ENCODE measurements at regions not wholly inside any gene's neighbourhood (a gene's known extent, or its start where the extent isn't known, plus 50 kb on each side); places are given as distances from the start of the nearest gene placed in this dataset.
A peak's percentile ranks its signal among the peaks of the same experiment; 100 is the strongest.
"Not testable (repeated sequence)": the region's sequence is repeated elsewhere in the genome, so short reads cannot be mapped to it uniquely, and the experiment has no call there.

DNA sequence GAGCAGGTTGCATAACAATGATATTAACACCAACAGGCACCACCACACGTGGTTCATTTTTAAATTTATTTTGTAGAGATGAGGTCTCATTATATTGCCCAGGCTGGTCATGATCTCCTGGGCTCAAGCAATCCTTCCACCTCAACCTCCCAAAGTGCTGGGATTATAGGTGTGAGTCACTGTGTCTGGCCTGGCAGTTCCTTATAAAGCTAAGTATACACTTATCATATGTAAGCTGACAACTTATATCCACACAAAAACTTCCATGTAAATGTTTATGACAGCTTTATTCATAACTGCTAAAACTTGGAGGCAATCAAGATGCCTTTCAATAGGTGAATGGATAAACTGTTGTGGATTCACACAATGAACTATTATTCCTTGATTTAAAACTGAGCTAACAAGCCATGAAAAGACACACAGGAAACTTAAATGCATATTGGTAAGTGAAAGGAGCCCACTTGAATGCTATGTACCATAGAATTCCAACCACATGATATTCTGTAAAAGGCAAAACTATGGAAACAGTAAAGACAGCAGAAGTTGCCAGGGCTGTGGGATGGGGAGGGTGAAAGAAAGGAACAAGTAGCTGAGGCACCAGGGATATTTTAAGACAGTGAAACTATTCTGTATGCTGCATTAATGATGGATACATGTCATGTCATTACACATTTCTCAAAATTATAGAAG lies 156.5 kb upstream of the KCNJ18 start:
- no peaks in the 10 kb centered on the region for H3K27me3 ChIP-seq
- H3K4me3 ChIP-seq: no peak overlapping the region
- peaks cover 43% of the 10 kb centered on the region for H3K4me1 ChIP-seq
- peaks cover 91% of the 10 kb centered on the region for H3K36me3 ChIP-seq
- no peak overlapping the region for H3K4me2 ChIP-seq
- H3K9ac ChIP-seq: no peak overlapping the region
- H3K9me3 ChIP-seq: peaks cover 34% of the 10 kb centered on the region
- no peak for TF ChIP-seq Cebpa-rat (IDR thresholded peaks at IDR 0.05)
- no peak overlapping the region for H3K27ac ChIP-seq
- H4K20me1 ChIP-seq: peaks cover 53% of the 10 kb centered on the region

DNA sequence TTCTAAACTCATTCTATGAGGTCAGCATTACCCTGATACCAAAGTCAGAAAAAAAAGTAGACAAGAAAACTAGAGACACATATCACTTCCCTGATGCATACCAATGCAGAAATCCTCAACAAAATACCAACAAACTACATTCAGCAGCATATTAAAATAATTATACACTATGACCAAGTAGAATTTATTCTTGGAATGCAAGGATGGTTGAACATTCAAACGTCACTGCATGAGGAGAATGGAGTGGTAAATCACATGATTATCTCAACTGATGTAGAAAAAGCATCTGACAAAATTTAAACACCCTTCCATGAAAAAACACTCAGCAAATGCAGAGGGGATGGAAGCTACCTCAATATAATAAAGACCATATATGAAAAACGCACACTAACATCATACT lies 155.0 kb upstream of the KCNJ18 start:
- Histone ChIP-seq H3K27ac (no peak overlapping the region), H3K27me3 (no peaks in the 10 kb centered on the region), H4K20me1 (peaks cover 55% of the 10 kb centered on the region), H3K9me3 (peaks cover 34% of the 10 kb centered on the region), H3K36me3 (peaks cover 91% of the 10 kb centered on the region), H3K9ac (no peak overlapping the region), H3K4me1 (peaks cover 40% of the 10 kb centered on the region), H3K4me2 (no peak overlapping the region), H3K4me3 (no peak overlapping the region)
- TF ChIP-seq Cebpa-rat (IDR thresholded peaks at IDR 0.05): no peak

GRCh38 chr17:21538615-21539014 lies 153.7 kb upstream of the KCNJ18 start:
- no peak overlapping the region for H3K27ac ChIP-seq
- peaks cover 95% of the 10 kb centered on the region for H3K36me3 ChIP-seq
- H3K27me3 ChIP-seq: no peaks in the 10 kb centered on the region
- H3K9ac ChIP-seq: no peak overlapping the region
- peaks cover 55% of the 10 kb centered on the region for H4K20me1 ChIP-seq
- TF ChIP-seq Cebpa-rat (IDR thresholded peaks at IDR 0.05): no peak
- H3K4me1 ChIP-seq: peaks cover 34% of the 10 kb centered on the region
- H3K4me3 ChIP-seq: no peak overlapping the region
- peaks cover 34% of the 10 kb centered on the region for H3K9me3 ChIP-seq
- no peak overlapping the region for H3K4me2 ChIP-seq

GRCh38 chr17:21539146-21539545 lies 153.2 kb upstream of the KCNJ18 start:
- no peak overlapping the region for H3K27ac ChIP-seq
- peaks cover 95% of the 10 kb centered on the region for H3K36me3 ChIP-seq
- H3K27me3 ChIP-seq: no peaks in the 10 kb centered on the region
- H3K4me1 ChIP-seq: peaks cover 31% of the 10 kb centered on the region
- peaks cover 54% of the 10 kb centered on the region for H4K20me1 ChIP-seq
- H3K4me2 ChIP-seq: no peak overlapping the region
- no peak for TF ChIP-seq Cebpa-rat (IDR thresholded peaks at IDR 0.05)
- H3K9ac ChIP-seq: no peak overlapping the region
- H3K4me3 ChIP-seq: no peak overlapping the region
- H3K9me3 ChIP-seq: peaks cover 34% of the 10 kb centered on the region

- Histone ChIP-seq H3K27me3 (no peaks in the 10 kb centered on the region), H3K36me3 (peaks cover 93% of the 10 kb centered on the region), H4K20me1 (peaks cover 48% of the 10 kb centered on the region), H3K4me1 (peaks cover 25% of the 10 kb centered on the region), H3K4me3 (no peak overlapping the region), H3K9ac (no peak overlapping the region), H3K27ac (no peak overlapping the region), H3K9me3 (peaks cover 34% of the 10 kb centered on the region), H3K4me2 (no peak overlapping the region)
- TF ChIP-seq Cebpa-rat (IDR thresholded peaks at IDR 0.05): no peak
Observed at GRCh38 chr17:21540502-21540901, 151.8 kb upstream of the KCNJ18 start.

- Histone ChIP-seq H3K4me1 (peaks cover 40% of the 10 kb centered on the region), H3K27me3 (no peaks in the 10 kb centered on the region), H3K9me3 (peaks cover 30% of the 10 kb centered on the region), H3K27ac (no peak overlapping the region), H3K4me3 (no peak overlapping the region), H3K9ac (no peak overlapping the region), H3K4me2 (no peak overlapping the region), H4K20me1 (peaks cover 56% of the 10 kb centered on the region), H3K36me3 (peaks cover 97% of the 10 kb centered on the region)
- TF ChIP-seq Cebpa-rat (IDR thresholded peaks at IDR 0.05): no peak
Observed at GRCh38 chr17:21542070-21542469, 150.3 kb upstream of the KCNJ18 start.

GRCh38 chr17:21542991-21543390 lies 149.3 kb upstream of the KCNJ18 start:
- Histone ChIP-seq H3K4me2 (no peak overlapping the region), H3K27ac (no peak overlapping the region), H3K27me3 (no peaks in the 10 kb centered on the region), H4K20me1 (peaks cover 64% of the 10 kb centered on the region), H3K36me3 (peaks cover 96% of the 10 kb centered on the region), H3K9ac (no peak overlapping the region), H3K4me1 (peaks cover 49% of the 10 kb centered on the region), H3K4me3 (no peak overlapping the region), H3K9me3 (peaks cover 20% of the 10 kb centered on the region)
- no peak for TF ChIP-seq Cebpa-rat (IDR thresholded peaks at IDR 0.05)

- Histone ChIP-seq H3K9ac (no peak overlapping the region), H3K9me3 (no peaks in the 10 kb centered on the region), H3K4me1 (peaks cover 70% of the 10 kb centered on the region), H3K27me3 (no peaks in the 10 kb centered on the region), H3K27ac (no peak overlapping the region), H3K4me2 (peak overlapping the region; percentile 23; the same call in 1 of the 2 replicates), H3K4me3 (no peak overlapping the region), H4K20me1 (peaks cover 85% of the 10 kb centered on the region), H3K36me3 (peaks cover 86% of the 10 kb centered on the region)
- TF ChIP-seq Cebpa-rat (IDR thresholded peaks at IDR 0.05): no peak
Observed at GRCh38 chr17:21545064-21545463, 147.3 kb upstream of the KCNJ18 start.

DNA sequence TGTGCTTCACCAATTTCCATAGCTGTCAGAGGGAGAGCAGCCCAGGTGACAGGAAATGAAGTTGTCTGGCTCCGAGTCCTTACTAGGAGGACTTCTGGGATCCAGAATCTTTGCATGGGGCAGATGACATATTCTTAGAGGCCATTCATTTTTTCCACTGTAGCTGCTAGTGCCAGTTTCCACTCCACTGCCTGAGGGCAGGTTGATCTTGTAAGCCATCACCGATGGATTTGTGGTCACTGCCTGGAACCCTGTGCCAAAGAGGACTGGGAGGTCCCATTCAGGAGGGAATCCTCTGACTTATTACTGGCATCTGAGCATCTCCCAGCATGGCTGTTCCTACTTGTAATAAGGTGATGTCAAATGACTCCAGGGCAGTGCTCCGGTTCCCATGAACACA lies 144.1 kb upstream of the KCNJ18 start:
- Histone ChIP-seq H3K4me3 (peak overlapping the region; percentile 90), H4K20me1 (peaks cover 70% of the 10 kb centered on the region), H3K36me3 (peaks cover 54% of the 10 kb centered on the region), H3K4me2 (peak overlapping the region; percentile 92), H3K9me3 (peaks cover under 1% of the 10 kb centered on the region; the same call in 1 of the 2 replicates), H3K9ac (peak overlapping the region; percentile 7; the same call in 1 of the 2 replicates), H3K4me1 (peaks cover 65% of the 10 kb centered on the region), H3K27ac (no peak overlapping the region), H3K27me3 (no peaks in the 10 kb centered on the region)
- no peak for TF ChIP-seq Cebpa-rat (IDR thresholded peaks at IDR 0.05)

- TF ChIP-seq Cebpa-rat (IDR thresholded peaks at IDR 0.05): no peak
- H3K4me2 ChIP-seq: peak overlapping the region; percentile 92
- H3K36me3 ChIP-seq: peaks cover 45% of the 10 kb centered on the region
- peak overlapping the region; percentile 90 for H3K4me3 ChIP-seq
- peaks cover 9% of the 10 kb centered on the region; the same call in 1 of the 2 replicates for H3K9me3 ChIP-seq
- H3K27ac ChIP-seq: peak overlapping the region; percentile 44; the same call in 1 of the 2 replicates
- peaks cover 62% of the 10 kb centered on the region for H4K20me1 ChIP-seq
- no peaks in the 10 kb centered on the region for H3K27me3 ChIP-seq
- H3K4me1 ChIP-seq: peaks cover 60% of the 10 kb centered on the region
- peak overlapping the region; percentile 88 for H3K9ac ChIP-seq
Observed at GRCh38 chr17:21549107-21549687, 143.1 kb upstream of the KCNJ18 start.

DNA sequence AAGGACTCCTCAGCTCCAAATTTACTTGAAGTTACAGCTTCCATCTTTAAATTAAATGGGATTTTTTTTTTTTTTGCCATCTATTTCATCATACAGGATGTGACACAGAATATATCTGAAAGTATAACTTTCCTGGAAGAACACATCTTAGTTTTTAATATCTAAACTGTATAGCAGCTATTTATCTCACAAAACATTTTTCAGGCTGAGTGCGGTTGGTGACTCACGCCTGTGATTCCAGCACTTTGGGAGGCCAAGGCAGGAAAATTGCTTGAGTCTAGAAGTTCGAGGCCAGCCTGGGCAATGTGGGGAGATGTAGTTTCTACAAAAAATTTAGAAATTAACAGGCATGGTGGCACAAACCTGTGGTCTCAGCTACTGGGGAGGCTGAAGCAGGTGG lies 142.3 kb upstream of the KCNJ18 start:
- H3K36me3 ChIP-seq: peaks cover 37% of the 10 kb centered on the region
- not testable (repeated sequence) for H3K9me3 ChIP-seq, H3K27ac ChIP-seq, H3K27me3 ChIP-seq
- peak overlapping the region; percentile 90 for H3K4me3 ChIP-seq
- peaks cover 61% of the 10 kb centered on the region for H4K20me1 ChIP-seq
- peak overlapping the region; percentile 92 for H3K4me2 ChIP-seq
- peak overlapping the region; percentile 88 for H3K9ac ChIP-seq
- peaks cover 58% of the 10 kb centered on the region for H3K4me1 ChIP-seq

All from BLaER1 (cell line).